HEK293T (cell line): ENCODE measurements at regions not wholly inside any gene's neighbourhood (a gene's known extent, or its start where the extent isn't known, plus 50 kb on each side); places are given as distances from the start of the nearest gene placed in this dataset.

ENCODE experiments used
- ARNT ChIP-seq: fragments of 450-650 bp; IDR thresholded peaks from 2 replicates; pipeline ENCODE4 v1.6.1; 2017; ENCODE audit warnings: mild to moderate bottlenecking
- BHLHE40 ChIP-seq: fragments of 450-650 bp; IDR thresholded peaks from 2 replicates; pipeline ENCODE4 v1.6.1; 2016; ENCODE audit warnings: mild to moderate bottlenecking, moderate library complexity, borderline replicate concordance
- ELF4 ChIP-seq: fragments of 450-650 bp; IDR thresholded peaks from 2 replicates; pipeline ENCODE4 v1.6.1; 2017; ENCODE audit warnings: antibody characterized with exemption
- FOXA1 ChIP-seq: fragments of 450-650 bp; IDR thresholded peaks from 2 replicates; pipeline ENCODE4 v1.6.1; 2016; ENCODE audit warnings: mild to moderate bottlenecking
- FOXK2 ChIP-seq: fragments of 450-650 bp; IDR thresholded peaks from 2 replicates; pipeline ENCODE4 v1.6.1; 2016; ENCODE audit warnings: mild to moderate bottlenecking
- FOXM1 ChIP-seq: fragments of 450-650 bp; IDR thresholded peaks from 2 replicates; pipeline ENCODE4 v1.6.1; 2017; ENCODE audit warnings: mild to moderate bottlenecking, borderline replicate concordance
- HDGF ChIP-seq: fragments of 450-650 bp; IDR thresholded peaks from 2 replicates; pipeline ENCODE4 v1.6.1; 2017; ENCODE audit warnings: antibody characterized with exemption, borderline replicate concordance
- L3MBTL2 ChIP-seq: fragments of 450-650 bp; conservative IDR thresholded peaks from 2 replicates; pipeline ENCODE4 v1.6.1; 2016; ENCODE audit warnings: mild to moderate bottlenecking
- LEF1 ChIP-seq: fragments of 450-650 bp; IDR thresholded peaks from 2 replicates; pipeline ENCODE4 v1.6.1; 2017; ENCODE audit warnings: mild to moderate bottlenecking, borderline replicate concordance
- NFRKB ChIP-seq: fragments of 450-650 bp; IDR thresholded peaks from 2 replicates; pipeline ENCODE4 v1.6.1; 2016; ENCODE audit warnings: mild to moderate bottlenecking, moderate library complexity
- SP1 ChIP-seq: fragments of 450-650 bp; IDR thresholded peaks from 2 replicates; pipeline ENCODE4 v1.6.1; 2017
- SUZ12 ChIP-seq: fragments of 450-650 bp; IDR thresholded peaks from 2 replicates; pipeline ENCODE4 v1.6.1; 2016; ENCODE audit warnings: mild to moderate bottlenecking
- TARDBP ChIP-seq: fragments of 450-650 bp; IDR thresholded peaks from 2 replicates; pipeline ENCODE4 v1.6.1; 2016

DNA sequence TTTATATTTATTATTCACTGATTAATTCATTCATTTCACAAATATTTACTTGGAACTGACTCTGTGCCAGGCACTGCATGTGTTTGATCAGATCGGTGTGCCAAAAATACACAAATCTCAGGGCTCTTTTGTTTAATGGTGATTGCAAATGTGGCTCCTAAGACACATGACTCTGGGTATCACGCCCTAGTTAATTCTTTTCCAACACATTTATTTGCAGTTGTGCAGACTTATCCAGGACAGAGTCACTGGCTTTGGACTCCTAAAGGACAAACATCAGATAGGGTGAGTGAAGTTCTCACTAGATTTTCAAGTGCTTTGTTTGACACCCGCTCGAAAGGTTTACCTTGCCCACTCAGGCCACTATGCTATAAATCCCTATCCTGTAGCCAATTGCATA, 335.5 kb downstream of the BARHL2 start:
- no peak for TF ChIP-seq SP1
- no peak for TF ChIP-seq HDGF
- TF ChIP-seq LEF1, result no peak
- TF ChIP-seq FOXM1, result no peak
- TF ChIP-seq ARNT, result no peak
- TF ChIP-seq TARDBP, result no peak
- no peak for TF ChIP-seq BHLHE40
- no peak for TF ChIP-seq NFRKB
- TF ChIP-seq ELF4, result no peak
- no peak for TF ChIP-seq FOXK2
- no peak for TF ChIP-seq L3MBTL2
- TF ChIP-seq FOXA1, result no peak
- no peak for TF ChIP-seq SUZ12
